ENCODE measurements at regions not wholly inside any gene's neighbourhood (a gene's known extent, or its start where the extent isn't known, plus 50 kb on each side); places are given as distances from the start of the nearest gene placed in this dataset.

GRCh38 chr5:21219966-21220365 lies 1232.0 kb upstream of the CDH18 start:
- TF ChIP-seq, protein P1, sequence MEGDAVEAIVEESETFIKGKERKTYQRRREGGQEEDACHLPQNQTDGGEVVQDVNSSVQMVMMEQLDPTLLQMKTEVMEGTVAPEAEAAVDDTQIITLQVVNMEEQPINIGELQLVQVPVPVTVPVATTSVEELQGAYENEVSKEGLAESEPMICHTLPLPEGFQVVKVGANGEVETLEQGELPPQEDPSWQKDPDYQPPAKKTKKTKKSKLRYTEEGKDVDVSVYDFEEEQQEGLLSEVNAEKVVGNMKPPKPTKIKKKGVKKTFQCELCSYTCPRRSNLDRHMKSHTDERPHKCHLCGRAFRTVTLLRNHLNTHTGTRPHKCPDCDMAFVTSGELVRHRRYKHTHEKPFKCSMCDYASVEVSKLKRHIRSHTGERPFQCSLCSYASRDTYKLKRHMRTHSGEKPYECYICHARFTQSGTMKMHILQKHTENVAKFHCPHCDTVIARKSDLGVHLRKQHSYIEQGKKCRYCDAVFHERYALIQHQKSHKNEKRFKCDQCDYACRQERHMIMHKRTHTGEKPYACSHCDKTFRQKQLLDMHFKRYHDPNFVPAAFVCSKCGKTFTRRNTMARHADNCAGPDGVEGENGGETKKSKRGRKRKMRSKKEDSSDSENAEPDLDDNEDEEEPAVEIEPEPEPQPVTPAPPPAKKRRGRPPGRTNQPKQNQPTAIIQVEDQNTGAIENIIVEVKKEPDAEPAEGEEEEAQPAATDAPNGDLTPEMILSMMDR (tag by site-specific recombination; IDR thresholded peaks at IDR 0.05): no peak
- TF ChIP-seq, protein P2, sequence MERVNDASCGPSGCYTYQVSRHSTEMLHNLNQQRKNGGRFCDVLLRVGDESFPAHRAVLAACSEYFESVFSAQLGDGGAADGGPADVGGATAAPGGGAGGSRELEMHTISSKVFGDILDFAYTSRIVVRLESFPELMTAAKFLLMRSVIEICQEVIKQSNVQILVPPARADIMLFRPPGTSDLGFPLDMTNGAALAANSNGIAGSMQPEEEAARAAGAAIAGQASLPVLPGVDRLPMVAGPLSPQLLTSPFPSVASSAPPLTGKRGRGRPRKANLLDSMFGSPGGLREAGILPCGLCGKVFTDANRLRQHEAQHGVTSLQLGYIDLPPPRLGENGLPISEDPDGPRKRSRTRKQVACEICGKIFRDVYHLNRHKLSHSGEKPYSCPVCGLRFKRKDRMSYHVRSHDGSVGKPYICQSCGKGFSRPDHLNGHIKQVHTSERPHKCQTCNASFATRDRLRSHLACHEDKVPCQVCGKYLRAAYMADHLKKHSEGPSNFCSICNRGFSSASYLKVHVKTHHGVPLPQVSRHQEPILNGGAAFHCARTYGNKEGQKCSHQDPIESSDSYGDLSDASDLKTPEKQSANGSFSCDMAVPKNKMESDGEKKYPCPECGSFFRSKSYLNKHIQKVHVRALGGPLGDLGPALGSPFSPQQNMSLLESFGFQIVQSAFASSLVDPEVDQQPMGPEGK (tag by site-specific recombination; IDR thresholded peaks at IDR 0.05): no peak
- no peak for TF ChIP-seq KLF8 (tag by site-specific recombination; IDR thresholded peaks at IDR 0.05)
- no peak for TF ChIP-seq ZNF133 (tag by site-specific recombination; IDR thresholded peaks at IDR 0.05)
- TF ChIP-seq ZNF274 (IDR thresholded peaks at IDR 0.05; ENCODE audit: low read length): no peak
- no peak for TF ChIP-seq ZNF274 (tag by site-specific recombination; IDR thresholded peaks at IDR 0.05; ENCODE audit: borderline replicate concordance)
